ENCODE measurements at regions not wholly inside any gene's neighbourhood (a gene's known extent, or its start where the extent isn't known, plus 50 kb on each side); places are given as distances from the start of the nearest gene placed in this dataset.

DNA sequence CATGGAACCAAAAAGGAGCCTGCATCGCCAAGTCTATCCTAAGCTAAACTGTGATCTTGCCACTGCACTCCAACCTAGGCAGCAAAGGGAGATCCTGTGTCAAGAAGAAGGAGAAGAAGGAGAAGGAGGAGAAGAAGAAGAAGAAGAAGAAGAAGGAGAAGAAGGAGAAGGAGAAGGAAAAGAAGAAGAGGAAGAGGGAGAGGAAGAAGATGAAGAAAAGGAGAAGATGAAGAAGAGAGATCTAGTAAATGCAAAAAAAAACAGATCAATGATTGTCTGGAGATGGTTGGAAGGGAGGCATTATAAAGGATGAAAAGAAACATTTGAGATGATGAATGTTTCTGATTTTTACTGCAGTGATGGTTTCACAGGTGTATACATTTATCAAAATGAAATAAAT, 1629.0 kb upstream of the PIK3C3 start:
- TF ChIP-seq, protein P1, sequence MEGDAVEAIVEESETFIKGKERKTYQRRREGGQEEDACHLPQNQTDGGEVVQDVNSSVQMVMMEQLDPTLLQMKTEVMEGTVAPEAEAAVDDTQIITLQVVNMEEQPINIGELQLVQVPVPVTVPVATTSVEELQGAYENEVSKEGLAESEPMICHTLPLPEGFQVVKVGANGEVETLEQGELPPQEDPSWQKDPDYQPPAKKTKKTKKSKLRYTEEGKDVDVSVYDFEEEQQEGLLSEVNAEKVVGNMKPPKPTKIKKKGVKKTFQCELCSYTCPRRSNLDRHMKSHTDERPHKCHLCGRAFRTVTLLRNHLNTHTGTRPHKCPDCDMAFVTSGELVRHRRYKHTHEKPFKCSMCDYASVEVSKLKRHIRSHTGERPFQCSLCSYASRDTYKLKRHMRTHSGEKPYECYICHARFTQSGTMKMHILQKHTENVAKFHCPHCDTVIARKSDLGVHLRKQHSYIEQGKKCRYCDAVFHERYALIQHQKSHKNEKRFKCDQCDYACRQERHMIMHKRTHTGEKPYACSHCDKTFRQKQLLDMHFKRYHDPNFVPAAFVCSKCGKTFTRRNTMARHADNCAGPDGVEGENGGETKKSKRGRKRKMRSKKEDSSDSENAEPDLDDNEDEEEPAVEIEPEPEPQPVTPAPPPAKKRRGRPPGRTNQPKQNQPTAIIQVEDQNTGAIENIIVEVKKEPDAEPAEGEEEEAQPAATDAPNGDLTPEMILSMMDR (IDR thresholded peaks at IDR 0.05; ENCODE audit: insufficient read depth, low read length, poor library complexity, severe bottlenecking): no peak
- no peak for TF ChIP-seq EZH2phosphoT487 (conservative IDR thresholded peaks at IDR 0.05; ENCODE audit: low read length)

Measured in SU-DHL-6 (cell line).